ENCODE measurements at regions not wholly inside any gene's neighbourhood (a gene's known extent, or its start where the extent isn't known, plus 50 kb on each side); places are given as distances from the start of the nearest gene placed in this dataset.
"Not testable (repeated sequence)": the region's sequence is repeated elsewhere in the genome, so short reads cannot be mapped to it uniquely, and the experiment has no call there.

DNA sequence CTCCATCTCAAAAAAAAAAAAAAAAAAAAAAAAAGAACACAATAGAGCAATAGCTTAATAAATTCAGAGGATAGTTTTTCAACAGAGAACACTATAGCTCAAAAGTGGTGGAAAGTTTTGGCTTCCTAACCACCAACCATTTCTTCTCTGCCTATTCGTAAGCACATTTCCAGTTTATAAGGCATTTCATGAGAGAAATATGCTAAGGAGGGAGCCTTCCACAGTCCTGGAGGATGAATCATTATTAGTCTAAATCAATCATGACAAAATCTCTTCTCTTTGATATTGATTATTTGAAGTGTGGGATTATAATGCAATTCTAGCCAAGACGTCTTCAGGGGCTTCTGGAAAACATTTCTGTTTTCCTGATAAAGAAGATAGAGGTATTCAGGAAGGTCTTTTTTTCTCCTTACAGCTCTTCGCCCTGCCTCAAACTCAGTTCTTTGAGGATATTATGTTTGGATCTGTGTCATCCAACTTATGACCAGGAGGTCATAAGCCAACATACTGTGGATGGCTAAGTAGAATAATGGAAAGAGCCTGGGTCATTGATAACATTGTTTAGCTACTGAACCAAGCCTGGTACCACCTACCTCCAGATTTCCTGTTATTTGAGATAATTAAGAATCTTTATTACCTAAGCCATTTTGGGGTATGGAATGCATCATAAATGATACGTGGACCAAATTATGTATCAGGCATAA, 207.3 kb downstream of the TRIB2 start (continued):
- no peak for TF ChIP-seq CTBP2 (IDR thresholded peaks at IDR 0.05; ENCODE audit: borderline replicate concordance, insufficient read depth, insufficient read length, low read length)

DNA sequence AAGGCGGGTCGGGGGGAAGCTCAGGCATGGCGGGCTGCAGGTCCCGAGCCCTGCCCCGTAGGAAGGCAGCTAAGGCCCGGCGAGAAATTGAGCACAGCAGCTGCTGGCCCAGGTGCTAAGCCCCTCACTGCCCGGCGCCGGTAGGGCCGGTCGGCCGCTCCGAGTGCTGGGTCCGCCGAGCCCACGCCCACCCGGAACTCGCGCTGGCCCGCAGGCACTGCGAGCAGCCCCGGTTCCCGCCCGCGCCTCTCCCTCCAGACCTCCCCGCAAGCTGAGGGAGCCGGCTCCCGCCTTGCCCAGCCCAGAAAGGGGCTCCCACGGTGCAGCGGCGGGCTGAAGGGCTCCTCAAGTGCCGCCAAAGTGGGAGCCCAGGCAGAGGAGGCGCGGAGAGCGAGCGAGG, 209.9 kb downstream of the TRIB2 start:
- not testable (repeated sequence) for H3K4ac ChIP-seq (replicated peaks; ENCODE audit: insufficient read length, low read depth, low read length); H3K27me3 ChIP-seq (replicated peaks in 1 of 4; ENCODE audit: control insufficient read depth in 3 of 4, extremely low read depth in 1 of 4, insufficient read depth in 3 of 4, low read length in 3 of 4)

More for the DNA sequence above, 209.9 kb downstream of the TRIB2 start:
- CTCF ChIA-PET (ENCODE audit: partially characterized antibody); H3K79me1 ChIP-seq (ENCODE audit: low read depth, low read length); H3K27ac ChIP-seq (ENCODE audit: low read depth, low read length); H4K91ac ChIP-seq (replicated peaks; ENCODE audit: insufficient read length, low read length); H2BK120ac ChIP-seq (replicated peaks; ENCODE audit: low read depth, low read length); H4K8ac ChIP-seq (ENCODE audit: extremely low read depth, insufficient read depth, low read length); H2BK12ac ChIP-seq (ENCODE audit: low read depth, low read length); H2AK5ac ChIP-seq (ENCODE audit: low read depth, low read length); H2AFZ ChIP-seq (ENCODE audit: low read length); H4K5ac ChIP-seq (ENCODE audit: insufficient read length, low read depth, low read length); H3K9me3 ChIP-seq (ENCODE audit: insufficient read depth in 2 of 2, low read depth in 1 of 2, low read length in 1 of 2); DNase-seq (ENCODE audit: low read depth in 1 of 2, low spot score in 2 of 2); H3K18ac ChIP-seq (ENCODE audit: extremely low read depth, low read length); H2BK15ac ChIP-seq (ENCODE audit: low read length); H2BK20ac ChIP-seq (ENCODE audit: low read length); H4K20me1 ChIP-seq (replicated peaks in 1 of 2; ENCODE audit: control insufficient read depth in 1 of 2, insufficient read depth in 2 of 2, low read length in 2 of 2); H3K56ac ChIP-seq (replicated peaks; ENCODE audit: insufficient read length, low read depth, low read length); H3K36me3 ChIP-seq (ENCODE audit: control insufficient read depth in 2 of 4, insufficient read depth in 4 of 4, low read length in 3 of 4); H3K23me2 ChIP-seq (ENCODE audit: low read depth, low read length); H3K4me3 ChIP-seq (ENCODE audit: extremely low read depth in 1 of 4, insufficient read depth in 2 of 4, low read depth in 3 of 4, low read length in 4 of 4); H3K23ac ChIP-seq (ENCODE audit: insufficient read length); H3K4me2 ChIP-seq (ENCODE audit: insufficient read depth in 1 of 2, low read depth in 2 of 2, low read length in 2 of 2); POLR2A ChIA-PET (ENCODE audit: partially characterized antibody); H2BK5ac ChIP-seq (ENCODE audit: low read depth, low read length); H3K79me2 ChIP-seq (ENCODE audit: control insufficient read depth in 1 of 2, insufficient read depth in 2 of 2, low read length in 2 of 2); H3K9ac ChIP-seq (replicated peaks in 1 of 4; ENCODE audit: extremely low read depth in 1 of 4, low read depth in 3 of 4, low read length in 3 of 4); H3K14ac ChIP-seq (ENCODE audit: insufficient read length); FAIRE-seq: not testable (repeated sequence)
- WGBS, 2 experiments (ENCODE audit: extremely low coverage in 1 of 2, insufficient coverage in 1 of 2, insufficient read length in 1 of 2, insufficient replicate concordance in 2 of 2, low coverage in 1 of 2, low lambda C conversion rate in 2 of 2, missing lambda C conversion rate in 1 of 2): 97% methylated on average over 16 of the region's 37 CpGs; no CpG with 5 or more reads in 1 of the 2 experiments
- H3K4me1 ChIP-seq (replicated peaks in 1 of 4; ENCODE audit: control insufficient read depth in 3 of 4, insufficient read depth in 4 of 4, low read length in 3 of 4): peaks cover 3 to 11% (median 10%) of the 10 kb centered on the region in 4 experiments; a peak in 5 of 7 replicates

Data from H1 (cell line).